AG10803 (cell line): ENCODE measurements at regions not wholly inside any gene's neighbourhood (a gene's known extent, or its start where the extent isn't known, plus 50 kb on each side); places are given as distances from the start of the nearest gene placed in this dataset.
A peak's percentile ranks its signal among the peaks of the same experiment; 100 is the strongest.

ENCODE experiments used
- DNase-seq: peaks from one replicate; pipeline ENCODE4 v3.0.0; 2010; ENCODE audit warnings: low read depth
- H3K4me3 ChIP-seq: 2 replicates; pipeline ENCODE4 v1.5.1; 2011; ENCODE audit warnings: mild to moderate bottlenecking, low read length, control low read depth
- CTCF ChIP-seq: conservative IDR thresholded peaks from 2 replicates; pipeline ENCODE4 v1.5.1; 2011; ENCODE audit warnings: mild to moderate bottlenecking, low read length, control low read depth, inconsistent platforms

- no peak for DNase-seq
- no peak overlapping the region for H3K4me3 ChIP-seq
- no peak for TF ChIP-seq CTCF
Measured at GRCh38 chr5:87110721-87111120, 157.0 kb upstream of the RASA1 start.

- no peak for TF ChIP-seq CTCF
- DNase-seq = peak; percentile 84
- no peak overlapping the region for H3K4me3 ChIP-seq
Measured at GRCh38 chr5:87113861-87114260, 153.8 kb upstream of the RASA1 start.

- no peak for DNase-seq
- H3K4me3 ChIP-seq = no peak overlapping the region
Measured at GRCh38 chr5:87114631-87115030, 153.1 kb upstream of the RASA1 start.

GRCh38 chr5:87115839-87116364 is 151.8 kb upstream of the RASA1 start:
- no peak for DNase-seq
- TF ChIP-seq CTCF = no peak
- no peak overlapping the region for H3K4me3 ChIP-seq

More at GRCh38 chr5:87114631-87115030, 153.1 kb upstream of the RASA1 start:
- no peak for TF ChIP-seq CTCF

- no peak for TF ChIP-seq CTCF
- no peak for DNase-seq
- no peak overlapping the region for H3K4me3 ChIP-seq
Measured at GRCh38 chr5:87116825-87117512, 150.7 kb upstream of the RASA1 start.

- no peak overlapping the region for H3K4me3 ChIP-seq
- TF ChIP-seq CTCF = no peak
- DNase-seq = no peak
Measured at GRCh38 chr5:87119588-87119987, 148.1 kb upstream of the RASA1 start.

GRCh38 chr5:87120518-87121303 is 147.0 kb upstream of the RASA1 start:
- no peak for TF ChIP-seq CTCF
- DNase-seq = peak; percentile 92
- H3K4me3 ChIP-seq = no peak overlapping the region
